HG02642 (cell line): ENCODE measurements at regions not wholly inside any gene's neighbourhood (a gene's known extent, or its start where the extent isn't known, plus 50 kb on each side); places are given as distances from the start of the nearest gene placed in this dataset.
"Not testable (repeated sequence)": the region's sequence is repeated elsewhere in the genome, so short reads cannot be mapped to it uniquely, and the experiment has no call there.

ENCODE experiments used
- ATAC-seq: cut with Tn5 transposase; IDR thresholded peaks from one replicate; pipeline ENCODE4 v1.9.1; 2021; ENCODE audit warnings: mild to moderate bottlenecking; ENCODE audit not compliant: unreplicated experiment, poor library complexity

GRCh38 chr3:145055375-145056076 is 1083.9 kb downstream of the DIPK2A start:
- ATAC-seq = peak; percentile 74

DNA sequence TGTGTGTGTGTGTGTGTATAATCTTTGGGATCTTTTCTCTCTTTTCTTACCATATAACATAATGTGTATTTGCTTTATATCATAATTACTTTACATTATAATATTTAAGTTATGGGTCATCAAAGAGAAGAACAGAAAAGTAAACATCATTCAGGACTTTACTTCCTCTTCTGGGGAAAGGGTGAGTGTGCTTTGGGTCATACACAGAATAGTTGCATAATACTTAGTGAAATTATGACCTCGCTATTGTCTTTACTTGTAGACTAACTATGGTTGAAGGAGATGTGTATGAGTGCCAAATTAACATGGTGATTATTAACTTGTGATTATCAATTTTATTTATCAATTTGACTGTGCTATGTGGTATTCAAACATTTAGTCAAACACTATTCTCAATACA is 1086.9 kb downstream of the DIPK2A start:
- no peak for ATAC-seq

GRCh38 chr3:145063616-145064015 is 1092.0 kb downstream of the DIPK2A start:
- no peak for ATAC-seq

- ATAC-seq = no peak
Measured at GRCh38 chr3:145070795-145071194, 1090.2 kb downstream of the PLOD2 start.

DNA sequence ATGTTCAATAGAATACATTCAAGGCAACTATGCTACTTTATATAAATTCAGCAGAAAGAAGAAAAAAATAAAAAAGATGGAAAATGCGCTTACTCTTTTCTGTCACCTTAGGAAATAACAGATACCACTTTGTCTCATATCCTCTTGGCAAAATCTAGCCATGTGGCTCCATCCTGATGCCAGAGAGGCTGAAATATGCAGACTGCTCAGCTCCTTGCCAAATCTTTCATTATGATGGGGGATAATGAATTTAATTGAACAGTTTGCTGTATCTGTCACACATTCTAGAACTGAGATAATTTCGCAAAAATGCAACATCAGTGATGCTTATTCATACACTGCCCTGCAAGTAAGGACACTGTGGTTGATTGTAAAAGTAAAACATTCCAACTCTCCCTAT is 1081.5 kb downstream of the PLOD2 start:
- no peak for ATAC-seq

DNA sequence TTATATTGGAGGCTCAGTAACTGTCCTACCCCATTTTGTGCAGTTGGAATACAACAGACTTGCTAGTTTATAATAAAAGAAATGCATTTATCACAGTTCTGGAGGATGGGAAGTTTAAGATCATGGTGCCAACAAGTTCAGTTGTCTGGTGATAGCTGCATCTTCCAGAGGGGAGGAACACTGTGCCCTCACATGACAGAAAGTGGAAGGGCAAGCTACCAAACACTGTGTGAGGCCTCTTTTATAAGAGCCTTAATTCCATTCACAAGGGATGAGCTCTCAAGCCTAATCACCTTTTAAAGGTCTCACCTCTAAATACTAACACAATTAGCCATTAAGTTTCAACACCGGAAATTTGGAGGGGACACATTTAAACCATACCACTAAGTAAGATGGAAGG is 1073.9 kb downstream of the PLOD2 start:
- no peak for ATAC-seq

DNA sequence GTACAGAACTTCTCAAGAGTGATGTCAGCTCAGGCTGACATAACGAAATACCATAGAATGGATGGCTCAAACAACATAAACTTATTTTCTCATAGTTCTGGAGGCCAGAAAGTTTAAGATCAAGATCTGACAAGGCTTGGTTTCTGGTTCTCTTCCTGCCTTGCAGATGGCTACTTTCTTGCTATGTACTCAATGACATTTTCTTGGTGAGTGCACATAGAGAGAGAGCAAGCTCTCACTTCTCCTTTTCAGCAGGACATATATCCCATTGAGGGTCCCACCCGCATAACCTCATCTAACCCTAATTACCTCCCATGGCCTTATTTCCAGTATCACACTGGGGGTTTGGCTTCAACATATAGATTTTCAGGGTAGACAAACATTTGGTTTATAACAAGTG is 1072.1 kb downstream of the PLOD2 start:
- ATAC-seq = no peak

- no peak for ATAC-seq
Measured at GRCh38 chr3:145089337-145089736, 1071.6 kb downstream of the PLOD2 start.

DNA sequence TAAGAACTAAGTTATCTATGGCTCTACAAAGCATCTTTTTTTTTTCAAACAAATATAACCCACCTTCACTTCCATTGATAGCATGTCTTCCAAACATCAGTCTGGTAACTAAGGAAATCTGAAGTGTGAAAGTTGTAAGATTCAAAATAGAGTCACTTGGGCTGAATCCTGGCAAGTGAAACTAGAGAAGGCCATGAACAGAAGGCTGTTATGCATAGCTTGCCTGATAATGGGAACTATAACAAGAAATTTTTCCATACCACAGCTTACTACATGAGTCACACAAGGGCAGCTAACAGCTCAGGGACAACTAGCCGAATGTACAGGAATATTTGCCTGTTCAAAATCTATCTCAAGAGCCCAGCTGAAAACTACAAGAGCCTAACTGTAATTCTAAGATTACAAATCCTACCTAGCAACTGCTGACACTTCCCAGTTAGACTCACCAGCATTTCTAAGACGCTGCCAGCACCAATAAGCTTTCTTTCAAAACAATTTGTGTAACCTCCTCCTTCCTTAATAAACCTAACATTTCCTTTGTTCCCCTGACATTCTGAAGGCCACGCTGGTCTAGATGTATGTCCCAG is 1066.5 kb downstream of the PLOD2 start:
- peak; percentile 85 for ATAC-seq

DNA sequence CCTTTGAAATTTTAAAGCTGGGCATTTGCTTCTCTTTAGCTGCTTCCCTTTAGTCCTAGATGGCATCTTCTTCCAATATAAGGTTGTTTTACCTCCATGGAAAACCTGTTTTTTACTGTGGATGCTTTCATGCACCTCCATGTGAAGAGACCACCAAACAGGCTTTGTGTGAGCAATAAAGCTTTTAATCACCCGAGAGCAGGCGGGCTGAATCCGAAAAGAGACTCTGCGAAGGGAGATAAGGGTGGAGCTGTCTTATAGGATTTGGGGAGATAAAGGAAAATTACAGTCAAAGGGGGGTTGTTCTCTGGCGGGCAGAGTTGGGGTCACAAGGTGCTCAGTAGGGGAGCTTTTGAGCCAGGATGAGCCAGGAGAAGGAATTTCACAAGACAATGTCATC is 1049.8 kb downstream of the PLOD2 start:
- ATAC-seq = not testable (repeated sequence)

GRCh38 chr3:145116769-145117168 is 1044.2 kb downstream of the PLOD2 start:
- ATAC-seq = no peak

DNA sequence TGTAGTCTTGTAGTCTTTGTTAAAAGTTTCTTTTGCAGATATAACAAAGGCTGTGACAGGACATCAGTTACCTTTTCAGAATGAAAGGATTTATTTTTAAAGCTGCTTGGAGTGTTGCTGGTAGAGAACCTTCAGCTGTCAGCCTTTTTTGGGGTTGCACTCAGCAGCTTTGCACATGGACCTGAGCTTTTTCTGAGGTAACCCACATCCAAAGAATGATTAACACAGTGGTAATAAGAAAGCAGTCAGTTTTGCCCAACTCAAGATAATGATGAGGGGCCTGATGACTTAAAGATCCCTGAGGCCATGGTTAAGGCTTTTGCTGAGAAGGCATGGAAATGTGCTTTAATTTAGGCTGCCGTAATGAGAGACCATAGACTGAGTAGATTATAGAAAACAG is 1042.7 kb downstream of the PLOD2 start:
- ATAC-seq = no peak

GRCh38 chr3:145124900-145125678 is 1035.9 kb downstream of the PLOD2 start:
- ATAC-seq = no peak

GRCh38 chr3:145133281-145133680 is 1027.7 kb downstream of the PLOD2 start:
- no peak for ATAC-seq

DNA sequence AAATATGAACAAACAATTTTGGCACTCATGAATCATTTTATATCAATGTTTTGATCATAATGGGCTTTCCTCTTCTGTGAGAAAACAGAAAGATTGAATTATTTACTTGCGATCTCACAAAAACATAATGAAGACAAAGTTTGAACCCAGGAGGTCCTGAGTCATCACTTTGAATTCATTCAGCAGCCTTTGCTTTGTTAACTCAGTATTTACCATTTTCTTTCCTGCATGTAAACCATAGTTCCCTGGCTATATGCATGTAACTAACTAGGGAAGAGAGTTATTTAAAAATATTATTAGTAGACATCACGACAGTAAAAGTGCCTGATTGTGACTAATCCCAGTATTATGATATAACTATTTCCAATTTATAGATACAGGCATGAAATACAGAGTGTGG is 1026.2 kb downstream of the PLOD2 start:
- no peak for ATAC-seq

DNA sequence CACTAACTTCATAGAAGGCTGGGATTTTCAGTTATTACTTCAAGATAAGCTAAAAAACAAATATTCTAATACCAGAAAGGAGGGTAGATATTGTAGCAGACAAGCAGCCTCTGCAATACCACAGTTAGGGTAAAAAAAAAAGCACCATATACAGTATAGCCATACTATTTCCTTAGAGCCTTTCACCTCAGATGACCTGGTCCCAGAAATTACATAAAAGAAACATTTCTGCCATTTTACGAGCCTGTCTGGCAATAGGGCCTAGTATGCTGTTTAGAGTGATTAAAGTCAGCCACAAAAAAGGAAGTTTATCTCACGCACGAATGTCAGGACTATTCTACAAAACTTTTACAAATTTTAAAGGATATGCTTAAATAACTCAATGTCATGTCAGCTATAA is 1016.6 kb downstream of the PLOD2 start:
- no peak for ATAC-seq

DNA sequence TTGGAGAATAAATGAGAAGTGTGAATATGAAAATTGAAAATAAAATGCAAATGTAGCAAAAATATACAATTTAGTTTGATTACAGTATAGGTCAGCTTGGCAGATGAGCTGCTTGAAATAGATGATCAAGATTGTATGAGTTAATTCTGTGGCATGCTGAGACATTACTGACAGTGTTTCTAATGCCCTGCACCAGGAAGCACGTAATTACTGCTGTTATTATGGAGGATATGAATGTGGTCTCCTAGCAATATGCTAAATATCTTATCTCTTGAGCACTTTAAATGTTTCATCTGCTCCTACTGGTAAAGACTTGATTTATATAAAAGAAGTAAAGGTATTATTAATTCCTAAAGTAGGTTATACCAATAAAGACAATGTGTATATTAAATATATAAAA is 1015.5 kb downstream of the PLOD2 start:
- no peak for ATAC-seq

DNA sequence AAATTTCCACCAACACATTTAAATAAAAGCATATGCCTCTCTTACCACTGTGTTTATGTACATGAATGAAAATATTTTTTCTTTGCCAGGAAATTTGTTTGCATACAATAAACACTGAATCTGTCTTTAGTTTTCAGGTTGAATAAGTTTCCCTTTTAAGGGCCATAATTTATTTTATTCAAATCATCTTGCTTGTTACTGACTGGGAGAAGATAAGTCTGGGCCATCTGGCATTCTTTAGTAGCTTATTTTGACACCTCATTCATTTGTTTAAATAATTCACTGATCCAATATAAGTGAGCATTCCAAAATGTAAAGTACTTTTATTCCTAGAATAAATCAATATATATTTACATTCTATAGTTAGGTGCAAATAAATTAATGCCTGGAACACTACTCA is 1001.3 kb downstream of the PLOD2 start:
- ATAC-seq = no peak

DNA sequence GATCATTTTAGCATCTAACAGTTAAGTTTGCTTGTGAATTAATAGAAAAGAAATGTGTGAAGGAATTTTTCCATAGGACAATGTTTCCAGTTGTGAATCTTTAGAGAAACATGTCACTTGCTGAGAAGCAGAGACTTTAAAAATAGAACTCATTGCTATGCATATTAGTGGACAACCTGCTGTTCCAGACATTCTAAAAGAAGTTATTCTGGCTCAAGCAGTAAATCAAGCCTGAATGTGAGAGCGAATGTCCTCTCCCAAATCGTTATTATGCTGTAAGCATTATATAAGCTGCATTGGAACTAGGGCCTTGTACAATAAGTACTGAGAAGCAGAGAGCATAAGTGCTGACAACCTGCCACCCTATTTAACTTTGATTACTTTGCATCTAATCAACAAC is 990.9 kb downstream of the PLOD2 start:
- no peak for ATAC-seq

- no peak for ATAC-seq
Measured at GRCh38 chr3:145175626-145176025, 985.4 kb downstream of the PLOD2 start.

DNA sequence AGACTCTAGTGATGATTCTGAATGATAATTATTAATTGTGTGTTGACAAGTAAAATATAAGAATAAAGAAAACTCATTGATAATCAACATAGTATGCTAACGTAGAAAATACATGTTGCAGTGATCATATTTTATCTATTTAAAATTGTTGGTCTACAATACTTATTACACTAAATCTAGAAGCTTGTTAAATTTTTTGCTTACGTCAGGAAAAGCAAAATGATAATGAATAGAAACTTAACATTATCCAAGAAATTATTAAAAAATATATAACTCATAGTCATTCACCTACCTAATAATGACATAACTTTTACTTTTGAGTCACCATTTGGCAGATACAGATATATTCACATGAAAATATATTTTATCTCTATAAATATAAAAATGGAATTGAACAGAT is 984.1 kb downstream of the PLOD2 start:
- no peak for ATAC-seq

GRCh38 chr3:145177828-145178227 is 983.2 kb downstream of the PLOD2 start:
- no peak for ATAC-seq
